ENCODE measurements at regions not wholly inside any gene's neighbourhood (a gene's known extent, or its start where the extent isn't known, plus 50 kb on each side); places are given as distances from the start of the nearest gene placed in this dataset.

DNA sequence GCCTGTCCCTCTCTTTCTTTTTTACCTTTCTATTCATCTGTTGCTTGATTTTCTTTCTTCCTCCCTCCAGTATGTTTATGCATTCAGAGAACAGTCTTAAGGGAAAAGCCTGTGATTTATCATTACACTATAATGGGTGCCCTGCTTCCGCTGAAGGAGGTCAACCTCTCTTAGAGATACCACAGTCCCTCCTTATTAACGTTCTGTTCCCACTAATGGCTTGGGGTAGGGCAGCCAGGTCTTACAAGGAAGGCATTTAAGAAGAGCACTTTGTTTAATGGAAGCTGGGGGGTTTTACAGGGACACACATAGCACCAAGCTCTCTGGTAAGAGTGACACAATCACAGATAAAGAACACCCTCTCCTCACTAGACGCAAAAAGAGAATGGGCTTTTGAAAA lies 523.5 kb downstream of the NUF2 start:
- no peak overlapping the region for H3K27ac ChIP-seq
- no peak for DNase-seq (ENCODE audit: low read depth, low spot score)

DNA sequence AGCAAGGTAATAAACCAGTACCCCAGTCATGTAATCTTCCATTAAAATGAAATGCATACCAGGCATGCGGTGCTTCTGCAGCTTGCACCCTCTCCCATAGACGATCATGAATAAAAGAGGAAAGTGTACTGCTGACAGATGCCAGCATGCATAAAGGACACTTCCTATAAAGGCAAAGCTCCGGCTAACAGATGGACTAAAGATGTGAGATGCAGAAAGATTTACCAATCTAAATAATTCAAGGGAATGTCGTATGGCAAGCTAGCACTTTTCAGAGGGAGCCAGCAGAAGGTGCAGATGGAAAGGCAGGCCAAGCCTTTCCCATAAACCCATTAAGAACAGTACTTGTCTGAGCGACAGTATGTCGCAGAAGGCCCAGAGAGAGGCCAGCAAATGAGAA lies 542.0 kb downstream of the NUF2 start:
- no peak overlapping the region for H3K27ac ChIP-seq
- DNase-seq (ENCODE audit: low read depth, low spot score): no peak

- DNase-seq (ENCODE audit: low read depth, low spot score): no peak
- H3K27ac ChIP-seq: no peak overlapping the region
These were observed 542.5 kb downstream of the NUF2 start for GRCh38 chr1:163864207-163864606.

- DNase-seq (ENCODE audit: low read depth, low spot score): no peak
- no peak overlapping the region for H3K27ac ChIP-seq
These were observed 544.8 kb downstream of the NUF2 start for GRCh38 chr1:163866564-163866963.

DNA sequence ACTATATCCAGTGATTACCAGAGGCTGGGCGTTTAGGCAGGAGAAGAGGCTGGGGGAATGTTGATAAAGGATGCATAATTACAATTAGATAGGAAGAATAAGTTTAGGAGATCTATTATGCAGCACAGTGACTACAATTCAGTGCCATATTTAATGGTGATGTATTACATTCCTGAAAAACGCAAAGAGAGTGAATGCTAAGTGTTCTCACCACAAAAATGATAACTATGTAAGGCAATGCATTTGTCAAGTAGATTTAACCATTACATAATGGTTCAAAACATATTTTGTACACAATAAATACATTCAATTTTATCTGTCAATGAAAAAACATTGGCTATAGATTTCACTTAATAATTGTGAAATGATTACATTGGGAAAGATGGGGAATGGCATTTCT lies 548.9 kb downstream of the NUF2 start:
- H3K27ac ChIP-seq: no peak overlapping the region
- no peak for DNase-seq (ENCODE audit: low read depth, low spot score)

GRCh38 chr1:163872067-163872466 lies 550.3 kb downstream of the NUF2 start:
- no peak for DNase-seq (ENCODE audit: low read depth, low spot score)

GRCh38 chr1:163874070-163874469 lies 552.3 kb downstream of the NUF2 start:
- DNase-seq (ENCODE audit: low read depth, low spot score): no peak
- no peak overlapping the region for H3K27ac ChIP-seq

More at GRCh38 chr1:163872067-163872466, 550.3 kb downstream of the NUF2 start:
- no peak overlapping the region for H3K27ac ChIP-seq

DNA sequence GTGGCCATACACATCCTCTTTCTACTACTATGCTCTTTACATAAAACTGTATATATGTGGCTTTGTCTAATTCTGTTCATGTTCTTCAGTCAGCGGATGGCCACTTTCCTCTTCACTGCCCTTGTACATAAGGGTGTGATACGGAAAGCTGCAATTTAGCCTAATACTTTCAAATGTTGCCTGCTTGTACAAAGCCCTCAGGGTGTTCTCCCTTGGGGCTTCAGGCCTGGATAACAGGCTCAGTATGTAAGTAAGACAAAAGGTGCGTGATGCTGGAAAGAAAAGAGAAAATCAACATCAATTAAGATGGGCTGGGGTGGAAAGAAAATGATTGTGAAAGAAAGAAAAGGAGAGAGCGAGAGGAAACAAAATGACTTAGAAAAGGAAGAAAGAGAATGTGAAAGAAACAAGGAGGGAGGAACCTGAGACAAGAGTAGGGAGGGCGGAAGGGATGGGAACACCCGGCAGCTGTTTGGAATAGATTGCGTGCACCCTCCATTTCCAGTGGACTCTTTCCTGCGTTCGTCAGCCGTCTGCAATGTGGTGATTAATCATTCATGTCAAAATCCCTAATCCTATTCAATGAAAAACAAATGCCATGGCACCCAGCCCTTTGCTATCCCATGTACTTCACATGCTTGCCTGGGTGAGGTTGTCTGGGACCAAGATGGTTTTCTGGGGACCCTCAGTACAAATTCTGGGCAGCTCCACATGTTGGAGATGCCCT lies 553.6 kb downstream of the NUF2 start:
- H3K27ac ChIP-seq: peak overlapping the region; percentile 58

GRCh38 chr1:163875927-163876320 lies 554.2 kb downstream of the NUF2 start:
- DNase-seq (ENCODE audit: low read depth, low spot score): no peak
- peak overlapping the region; percentile 58 for H3K27ac ChIP-seq

More for the DNA sequence above, 553.6 kb downstream of the NUF2 start:
- DNase-seq (ENCODE audit: low read depth, low spot score): peak; percentile 29

DNA sequence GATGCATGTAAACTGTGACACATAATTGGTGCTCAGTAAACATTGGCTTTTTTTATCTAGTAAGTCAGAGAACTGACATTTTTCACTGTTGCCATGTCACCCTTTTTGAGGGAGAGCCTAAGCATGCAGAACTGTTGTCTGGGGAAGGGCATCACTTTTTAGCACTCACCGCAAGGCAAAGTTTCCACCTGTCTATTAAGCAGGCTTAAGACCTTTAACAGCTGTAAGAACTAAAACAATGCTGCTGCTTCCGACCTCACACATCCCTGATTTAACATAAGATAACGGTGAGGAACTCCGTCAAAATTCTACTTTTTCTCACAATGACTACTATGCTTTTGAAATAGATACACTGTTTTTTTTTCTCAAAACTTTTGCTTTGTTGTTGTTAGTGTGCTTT lies 554.8 kb downstream of the NUF2 start:
- H3K27ac ChIP-seq: no peak overlapping the region
- DNase-seq (ENCODE audit: low read depth, low spot score): no peak

DNA sequence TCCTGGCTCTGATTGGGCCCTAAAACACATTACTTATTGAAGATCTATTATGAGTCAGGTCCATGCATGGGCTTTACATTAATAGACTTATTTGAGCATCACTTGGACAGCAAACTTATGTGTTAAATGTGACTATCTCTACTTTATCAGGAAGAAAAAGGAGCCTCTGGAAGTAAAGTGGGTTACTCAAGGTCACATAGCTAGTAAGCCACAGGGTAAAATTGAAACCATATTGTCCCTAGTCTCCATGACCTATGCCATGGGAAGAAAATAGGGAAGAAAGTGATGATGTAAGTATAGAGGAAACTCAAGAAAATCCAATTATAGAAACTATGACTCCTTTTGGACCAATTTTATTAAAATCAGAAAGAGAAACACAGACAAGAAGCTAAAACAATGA lies 555.3 kb downstream of the NUF2 start:
- no peak overlapping the region for H3K27ac ChIP-seq
- DNase-seq (ENCODE audit: low read depth, low spot score): no peak

DNA sequence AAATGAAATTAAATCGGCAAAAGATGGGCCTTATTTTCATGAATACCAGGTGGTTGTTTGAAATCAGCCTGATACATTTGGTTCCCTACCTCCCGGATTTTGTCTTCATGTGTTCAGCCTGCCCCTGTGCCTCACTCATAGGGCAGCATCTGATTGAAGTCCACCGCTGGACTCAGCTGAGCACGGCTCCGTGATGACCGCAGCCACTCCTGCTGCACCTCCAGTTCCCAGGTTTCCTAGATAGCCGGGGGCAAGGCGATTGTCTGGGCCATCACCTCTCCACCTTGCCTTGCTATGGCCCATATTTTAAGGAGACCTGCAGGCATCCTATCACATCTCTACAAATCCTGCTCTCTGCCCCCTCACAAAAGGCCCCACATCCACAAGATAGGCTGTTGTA lies 563.8 kb downstream of the NUF2 start:
- H3K27ac ChIP-seq: no peak overlapping the region
- DNase-seq (ENCODE audit: low read depth, low spot score): no peak

DNA sequence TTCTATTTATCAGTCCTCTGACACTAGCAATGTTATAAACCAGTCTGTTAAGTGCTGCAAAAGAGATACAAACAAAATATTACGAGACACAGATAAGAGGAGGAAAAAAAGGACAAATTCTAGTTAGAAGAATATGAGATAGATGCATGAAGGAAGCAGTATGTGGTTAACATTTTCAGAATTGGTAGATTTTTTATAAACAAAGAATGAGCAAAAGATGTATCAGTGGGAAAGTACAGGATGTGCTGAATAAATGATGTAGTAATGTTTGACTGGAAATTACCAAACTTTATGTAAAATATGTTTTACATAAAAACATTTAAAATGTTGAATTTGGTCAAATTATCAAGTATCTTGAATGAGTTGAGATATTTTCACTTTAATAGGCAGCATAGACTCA lies 574.2 kb downstream of the NUF2 start:
- DNase-seq (ENCODE audit: low read depth, low spot score): no peak
- H3K27ac ChIP-seq: no peak overlapping the region

DNA sequence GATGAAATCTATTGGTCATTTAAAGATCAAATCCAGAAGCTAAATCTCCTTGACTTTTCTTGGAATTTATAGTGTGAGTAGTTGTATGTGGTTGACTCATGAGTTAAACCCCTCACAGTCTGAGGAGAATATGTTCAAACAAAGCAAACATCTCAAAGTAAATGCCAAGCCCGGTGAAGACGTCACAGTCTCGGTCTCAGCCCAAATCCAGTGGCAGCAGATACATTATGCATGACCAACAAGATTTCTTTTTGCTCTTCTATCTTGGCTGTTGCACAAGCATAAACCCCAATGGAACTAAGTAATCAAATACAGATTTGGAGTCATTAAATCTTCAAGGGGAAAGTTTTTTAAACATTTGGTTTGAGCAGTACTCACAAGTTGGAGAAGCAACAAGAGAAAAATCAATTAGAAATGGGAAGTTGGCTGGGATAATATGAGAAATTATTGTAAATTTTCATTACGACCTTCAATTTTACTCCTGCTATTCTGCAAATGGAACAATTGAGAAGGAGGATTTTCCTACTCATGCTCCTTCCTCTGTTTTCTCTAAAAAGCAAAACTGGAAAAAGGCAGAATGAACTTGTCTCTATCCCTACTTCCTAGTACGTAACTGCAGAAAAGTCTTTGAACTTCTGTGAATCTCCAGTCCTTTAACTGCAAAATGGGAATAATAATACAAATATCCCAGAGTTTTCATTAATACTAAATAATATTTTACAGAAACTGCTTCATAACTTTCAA lies 575.8 kb downstream of the NUF2 start:
- no peak for DNase-seq (ENCODE audit: low read depth, low spot score)

GRCh38 chr1:163906283-163906682 lies 584.5 kb downstream of the NUF2 start:
- DNase-seq (ENCODE audit: low read depth, low spot score): no peak
- H3K27ac ChIP-seq: no peak overlapping the region

More for the DNA sequence above, 575.8 kb downstream of the NUF2 start:
- H3K27ac ChIP-seq: no peak overlapping the region

DNA sequence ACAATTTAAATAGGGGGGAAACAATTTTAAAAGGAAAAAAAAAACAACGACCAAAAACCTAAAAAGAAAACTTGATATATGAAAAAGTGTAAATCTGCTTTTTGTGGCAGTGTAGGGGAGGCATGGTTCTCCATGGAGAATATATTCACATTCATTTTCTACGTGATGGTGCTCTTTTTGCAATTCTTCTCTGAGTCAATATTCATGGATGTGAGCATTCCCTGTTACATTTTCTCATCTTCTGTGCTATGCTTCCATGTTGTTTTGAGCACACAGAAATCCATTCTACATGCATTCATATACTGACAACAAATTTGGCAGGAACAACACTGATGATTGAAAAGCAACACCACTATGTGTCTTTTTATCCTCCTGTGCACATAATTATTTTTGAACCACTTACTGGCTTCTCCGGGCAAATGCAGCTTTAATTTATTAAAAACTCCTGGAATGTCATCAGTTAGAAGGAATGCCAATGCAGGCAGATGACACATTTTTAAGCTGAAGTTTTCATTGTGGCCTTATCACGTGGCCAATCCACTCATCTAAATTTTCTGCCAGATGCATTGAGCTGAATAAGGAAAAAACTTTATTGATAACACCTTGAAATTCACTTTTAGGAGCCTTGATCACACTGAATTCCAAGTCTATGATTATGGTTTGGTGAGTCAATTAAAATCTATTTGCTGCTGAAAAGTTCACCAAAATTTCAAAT lies 590.6 kb downstream of the NUF2 start:
- no peak overlapping the region for H3K27ac ChIP-seq
- no peak for DNase-seq (ENCODE audit: low read depth, low spot score)

- no peak for DNase-seq (ENCODE audit: low read depth, low spot score)
- H3K27ac ChIP-seq: no peak overlapping the region
These were observed 593.1 kb downstream of the NUF2 start for GRCh38 chr1:163914785-163915413.

GRCh38 chr1:163922743-163923201 lies 601.0 kb downstream of the NUF2 start:
- no peak overlapping the region for H3K27ac ChIP-seq
- no peak for DNase-seq (ENCODE audit: low read depth, low spot score)

GRCh38 chr1:163924041-163924440 lies 602.3 kb downstream of the NUF2 start:
- DNase-seq (ENCODE audit: low read depth, low spot score): no peak
- H3K27ac ChIP-seq: no peak overlapping the region

- DNase-seq (ENCODE audit: low read depth, low spot score): no peak
- H3K27ac ChIP-seq: no peak overlapping the region
These were observed 605.7 kb downstream of the NUF2 start for GRCh38 chr1:163927493-163927892.

DNA sequence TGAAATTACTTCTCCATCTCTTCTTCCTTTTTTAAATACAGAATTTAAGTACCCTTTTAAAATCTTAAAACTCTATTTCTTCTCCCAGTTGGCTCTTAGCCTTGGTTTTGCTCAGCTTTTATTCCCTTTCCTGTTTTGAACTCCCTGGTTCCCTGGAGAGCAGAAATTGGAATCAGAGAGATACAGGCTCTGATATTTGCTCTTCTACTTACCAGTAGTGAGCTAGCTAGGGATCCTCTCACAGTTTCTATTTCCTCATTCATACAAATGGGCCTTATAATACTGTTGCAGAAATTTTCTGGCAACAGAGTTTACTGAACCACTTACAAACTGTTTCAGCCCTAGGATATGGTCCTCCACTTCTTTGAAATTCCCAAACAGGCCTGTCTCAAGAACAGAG lies 606.3 kb downstream of the NUF2 start:
- H3K27ac ChIP-seq: no peak overlapping the region
- no peak for DNase-seq (ENCODE audit: low read depth, low spot score)

Measured in epithelial cell of prostate (primary cell).